Gastrocnemius medialis (tissue), 4 donors: ENCODE measurements at regions not wholly inside any gene's neighbourhood (a gene's known extent, or its start where the extent isn't known, plus 50 kb on each side); places are given as distances from the start of the nearest gene placed in this dataset.

Source experiments
- POLR2A ChIP-seq, 2 donors: fragments of 450-650 bp; IDR thresholded peaks; one replicate each; pipeline ENCODE4 v1.6.1; 2017; ENCODE audit warnings: antibody characterized with exemption in 2 of 2, mild to moderate bottlenecking in 2 of 2, moderate library complexity in 2 of 2
- TF ChIP-seq, protein P1 (sequence below), 5 experiments: fragments of 450-650 bp in 3 of 5; fragments of 200-600 bp in 2 of 5; sonication (generic) in 2 of 5; IDR thresholded peaks in 4 of 5; conservative IDR thresholded peaks in 1 of 5; 1 replicate in 4 of 5; 2 replicates in 1 of 5; pipeline ENCODE4 v1.5.1; 2016 to 2019; ENCODE audit warnings: antibody characterized with exemption in 5 of 5, mild to moderate bottlenecking in 3 of 5, moderate library complexity in 3 of 5

DNA sequence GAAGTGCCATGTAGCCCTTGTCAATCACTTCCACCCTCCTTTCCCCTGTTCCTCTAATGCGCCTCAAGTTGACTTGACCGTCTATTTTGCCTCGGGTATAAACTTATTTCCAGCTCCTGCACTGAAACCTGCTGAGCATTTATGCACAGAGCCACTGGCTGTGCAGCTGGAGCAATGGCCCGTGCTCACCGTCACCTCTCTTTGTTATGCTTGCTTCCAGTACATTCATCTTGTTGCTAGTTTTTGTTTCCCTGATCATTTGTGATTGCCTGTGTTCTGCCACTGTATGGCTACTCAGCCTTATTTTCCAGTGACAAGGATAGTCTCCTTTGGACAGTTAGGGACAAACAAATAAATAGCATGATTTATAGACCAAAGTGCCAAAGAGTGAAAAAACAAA lies 183.1 kb upstream of the C9orf72 start:
- TF ChIP-seq, protein P1, sequence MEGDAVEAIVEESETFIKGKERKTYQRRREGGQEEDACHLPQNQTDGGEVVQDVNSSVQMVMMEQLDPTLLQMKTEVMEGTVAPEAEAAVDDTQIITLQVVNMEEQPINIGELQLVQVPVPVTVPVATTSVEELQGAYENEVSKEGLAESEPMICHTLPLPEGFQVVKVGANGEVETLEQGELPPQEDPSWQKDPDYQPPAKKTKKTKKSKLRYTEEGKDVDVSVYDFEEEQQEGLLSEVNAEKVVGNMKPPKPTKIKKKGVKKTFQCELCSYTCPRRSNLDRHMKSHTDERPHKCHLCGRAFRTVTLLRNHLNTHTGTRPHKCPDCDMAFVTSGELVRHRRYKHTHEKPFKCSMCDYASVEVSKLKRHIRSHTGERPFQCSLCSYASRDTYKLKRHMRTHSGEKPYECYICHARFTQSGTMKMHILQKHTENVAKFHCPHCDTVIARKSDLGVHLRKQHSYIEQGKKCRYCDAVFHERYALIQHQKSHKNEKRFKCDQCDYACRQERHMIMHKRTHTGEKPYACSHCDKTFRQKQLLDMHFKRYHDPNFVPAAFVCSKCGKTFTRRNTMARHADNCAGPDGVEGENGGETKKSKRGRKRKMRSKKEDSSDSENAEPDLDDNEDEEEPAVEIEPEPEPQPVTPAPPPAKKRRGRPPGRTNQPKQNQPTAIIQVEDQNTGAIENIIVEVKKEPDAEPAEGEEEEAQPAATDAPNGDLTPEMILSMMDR (IDR thresholded peaks at IDR 0.05 in 4 of 5, conservative IDR thresholded peaks at IDR 0.05 in 1 of 5) = no peak
- TF ChIP-seq POLR2A (IDR thresholded peaks at IDR 0.05) = no peak
